HG03097 (cell line): ENCODE measurements at regions not wholly inside any gene's neighbourhood (a gene's known extent, or its start where the extent isn't known, plus 50 kb on each side); places are given as distances from the start of the nearest gene placed in this dataset.

ENCODE experiments used
- ATAC-seq: cut with Tn5 transposase; IDR thresholded peaks from one replicate; pipeline ENCODE4 v1.9.1; 2021; ENCODE audit not compliant: unreplicated experiment, low FRiP score

DNA sequence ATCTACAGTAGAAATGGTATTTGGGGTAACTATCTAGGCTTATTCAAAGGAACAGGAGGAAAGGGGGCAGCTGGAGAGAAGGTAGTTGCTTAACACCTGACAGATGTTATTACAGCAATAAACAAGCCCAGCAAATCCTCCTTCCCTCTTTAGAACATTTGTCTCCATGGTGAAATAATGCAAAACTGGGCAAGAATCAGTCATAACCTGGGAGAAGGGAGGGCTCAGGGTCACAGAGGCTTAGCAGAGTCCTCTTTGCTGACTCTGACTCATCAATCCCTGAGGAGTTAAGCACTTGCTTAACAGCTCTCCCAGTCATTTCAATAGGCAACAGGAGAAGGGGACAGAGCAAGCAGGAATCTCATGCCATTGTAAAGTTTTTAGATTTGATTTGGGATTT is 230.3 kb downstream of the IBTK start:
- no peak for ATAC-seq

GRCh38 chr6:82015526-82015925 is 232.0 kb downstream of the IBTK start:
- ATAC-seq, result no peak

DNA sequence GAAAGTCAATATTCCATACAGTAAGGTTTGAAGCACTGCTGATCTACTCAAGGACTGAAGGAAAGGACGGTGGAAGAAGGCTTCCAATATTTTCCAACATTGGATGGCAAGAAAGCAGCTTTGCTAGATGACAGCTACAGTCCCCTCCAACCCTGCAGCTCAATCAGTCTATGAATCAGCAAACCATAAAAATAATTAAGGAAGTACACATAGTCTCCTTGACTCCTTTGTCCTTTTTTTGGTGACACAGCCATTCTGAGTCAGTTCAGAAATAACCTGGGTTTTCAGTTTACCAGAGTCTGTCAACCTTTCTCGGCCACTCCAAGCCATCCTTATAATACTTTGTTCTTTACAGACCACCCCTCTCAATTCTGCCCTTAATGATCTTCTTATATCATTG is 232.5 kb downstream of the IBTK start:
- ATAC-seq, result no peak

DNA sequence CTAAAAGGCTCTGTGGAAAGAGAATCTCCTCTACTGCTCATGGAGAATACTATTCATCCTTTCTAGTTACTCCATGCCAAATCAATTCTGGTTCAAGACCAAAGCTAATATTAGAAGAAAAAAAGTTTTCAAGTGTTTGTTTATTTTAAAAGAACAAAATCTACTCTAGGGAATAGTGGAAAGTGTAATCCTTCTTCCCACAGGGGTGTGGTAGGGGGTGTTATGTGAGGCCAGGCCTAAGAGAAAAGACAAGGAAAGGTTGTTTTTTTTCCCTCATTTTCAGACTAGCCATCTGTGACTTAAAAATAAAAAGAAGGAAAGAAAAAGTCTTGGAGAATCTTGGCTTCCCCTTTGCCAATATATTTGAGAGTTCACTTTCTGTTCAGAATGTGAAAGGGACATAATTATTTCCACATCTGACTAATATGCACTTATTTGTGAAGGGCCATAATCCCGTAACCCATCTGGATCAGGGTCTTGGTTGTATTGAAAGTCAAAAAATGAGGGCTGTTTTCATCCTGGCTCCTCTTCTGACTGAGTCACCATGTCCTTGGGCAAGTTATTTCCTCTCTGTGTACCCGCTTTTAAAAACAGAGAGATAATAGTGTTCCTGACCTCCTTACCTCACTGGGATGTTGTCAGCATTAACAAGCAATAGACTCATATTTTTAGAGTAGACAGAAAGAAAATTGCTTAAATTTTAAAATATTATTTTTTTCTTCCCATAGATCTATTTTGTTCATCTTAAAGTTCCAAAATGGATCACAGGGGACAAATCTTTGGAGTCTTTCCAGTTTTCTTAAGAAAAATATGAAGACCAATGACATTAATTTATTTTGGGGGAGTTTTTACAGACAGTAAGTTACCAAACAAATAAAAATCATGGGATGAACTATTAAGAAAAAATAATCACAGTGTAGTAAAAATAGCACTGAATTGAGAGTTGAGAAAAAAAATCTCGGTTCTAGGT is 233.7 kb downstream of the IBTK start:
- ATAC-seq, result no peak

DNA sequence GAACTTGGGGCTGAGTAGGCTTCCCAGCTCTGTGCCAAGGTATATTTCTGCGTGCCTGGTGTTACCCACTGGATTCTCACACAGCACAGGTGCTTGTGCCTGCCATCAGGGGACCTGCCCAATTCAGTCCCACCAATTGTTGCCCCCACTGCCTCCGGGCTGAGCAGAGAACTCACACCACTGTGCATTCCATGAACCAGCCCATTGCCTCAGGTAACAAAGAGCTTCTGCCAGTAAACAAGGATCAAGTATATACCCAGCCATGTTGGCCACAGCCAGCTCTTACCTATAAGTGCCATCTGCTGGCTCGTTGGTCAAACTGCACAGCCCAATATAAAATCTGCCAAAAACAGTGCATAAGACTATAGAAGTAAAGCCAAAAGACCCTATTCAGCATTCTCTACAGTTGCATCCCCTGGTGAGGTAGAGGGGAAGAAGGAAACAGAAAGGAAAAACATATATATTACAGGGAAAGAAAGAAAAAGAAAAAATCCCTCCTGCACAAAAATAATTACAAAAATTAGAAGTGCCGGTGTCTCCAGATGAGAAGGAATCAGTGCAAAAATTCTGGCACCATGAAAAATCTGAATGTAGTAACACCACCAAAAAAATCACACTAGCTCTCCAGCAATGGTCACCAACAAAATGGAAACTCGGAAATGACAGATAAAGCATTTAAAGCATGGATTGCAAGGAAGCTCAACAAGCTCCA is 241.4 kb downstream of the IBTK start:
- no peak for ATAC-seq

GRCh38 chr6:82000551-82000950 is 247.0 kb downstream of the IBTK start:
- no peak for ATAC-seq

GRCh38 chr6:81999826-82000225 is 247.3 kb upstream of the TENT5A start:
- ATAC-seq, result no peak

- ATAC-seq, result no peak
These were observed 246.8 kb upstream of the TENT5A start for GRCh38 chr6:81999270-81999669.

- ATAC-seq, result no peak
These were observed 246.0 kb upstream of the TENT5A start for GRCh38 chr6:81998432-81998831.

GRCh38 chr6:81997090-81997926 is 244.8 kb upstream of the TENT5A start:
- no peak for ATAC-seq

GRCh38 chr6:81996414-81996813 is 243.9 kb upstream of the TENT5A start:
- ATAC-seq, result no peak

- no peak for ATAC-seq
These were observed 243.2 kb upstream of the TENT5A start for GRCh38 chr6:81995548-81996289.

DNA sequence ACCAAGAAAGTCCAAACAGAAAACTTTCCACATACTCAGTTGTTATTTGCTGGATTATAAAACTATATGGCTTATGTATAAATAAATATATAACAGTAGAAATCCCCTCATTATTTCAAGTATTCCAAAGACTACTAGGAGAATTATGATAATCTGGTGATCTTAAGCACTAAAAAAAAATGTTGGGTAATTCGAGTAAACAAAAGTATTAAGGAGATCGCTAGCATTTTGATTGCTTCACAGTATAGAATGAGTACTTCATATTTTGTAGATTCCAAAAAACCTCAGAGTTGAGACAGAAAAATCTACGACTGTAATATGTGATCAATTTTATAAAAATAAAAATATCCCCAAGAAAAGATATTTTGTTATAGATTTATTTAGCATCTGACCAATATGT is 236.4 kb upstream of the TENT5A start:
- no peak for ATAC-seq

DNA sequence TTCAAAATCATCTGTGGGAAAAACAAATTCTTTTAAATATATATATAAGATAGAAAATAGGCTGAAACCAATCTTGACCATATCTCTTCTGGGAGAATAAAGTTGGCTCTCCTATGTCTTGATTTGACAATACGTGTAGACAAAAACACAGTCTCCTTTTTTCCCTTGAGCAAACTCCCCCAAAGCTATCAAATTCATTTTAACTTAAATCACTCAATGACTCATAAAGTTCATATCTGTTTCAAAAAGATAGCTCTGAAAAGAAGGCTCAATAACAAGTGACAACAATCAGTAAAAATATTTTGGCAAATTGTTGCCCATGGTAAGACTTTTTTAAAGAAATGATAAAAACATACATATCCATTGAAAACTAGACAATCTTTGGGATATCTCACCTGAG is 236.0 kb upstream of the TENT5A start:
- no peak for ATAC-seq

GRCh38 chr6:81987293-81987692 is 234.8 kb upstream of the TENT5A start:
- ATAC-seq, result no peak

DNA sequence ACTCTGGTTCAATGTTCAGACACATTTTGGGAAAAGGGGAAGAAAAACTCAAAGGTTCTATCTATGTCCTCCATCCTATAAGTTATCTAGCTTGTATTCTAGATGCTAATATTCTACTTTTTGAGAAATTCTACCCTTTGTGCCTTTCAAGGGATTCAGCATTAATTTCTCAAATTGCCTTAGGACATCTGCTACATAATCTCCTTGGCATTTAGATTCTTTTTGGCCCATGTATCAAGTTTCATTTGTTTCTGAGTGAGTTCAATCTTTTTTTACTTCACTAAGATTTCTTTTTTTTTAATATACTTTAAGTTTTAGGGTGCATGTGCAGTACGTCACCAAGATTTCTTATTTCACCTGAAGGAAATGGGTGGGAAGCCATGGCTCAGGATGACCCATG is 232.7 kb upstream of the TENT5A start:
- no peak for ATAC-seq

GRCh38 chr6:81984599-81984998 is 232.1 kb upstream of the TENT5A start:
- no peak for ATAC-seq

DNA sequence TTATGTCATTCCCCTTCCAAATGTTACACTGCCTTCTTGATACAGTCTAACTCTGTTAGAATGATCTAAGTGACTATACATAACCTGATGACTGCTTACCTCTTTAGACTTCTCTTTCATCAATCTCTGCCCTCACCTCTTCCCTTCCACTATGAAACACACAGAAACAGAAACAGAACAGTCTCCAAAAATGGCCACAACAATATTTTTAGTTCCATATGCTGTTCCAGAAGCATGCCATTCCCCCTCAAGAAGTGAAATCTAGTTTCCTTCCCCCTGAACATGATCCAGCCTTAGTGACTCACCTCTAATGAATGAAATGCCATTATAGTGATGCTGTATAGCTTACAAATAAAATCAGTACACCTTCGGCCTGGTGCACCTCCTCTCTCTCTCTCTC is 229.3 kb upstream of the TENT5A start:
- ATAC-seq, result no peak

- ATAC-seq, result no peak
These were observed 227.3 kb upstream of the TENT5A start for GRCh38 chr6:81979767-81980166.

- no peak for ATAC-seq
These were observed 226.8 kb upstream of the TENT5A start for GRCh38 chr6:81979329-81979728.
